ENCODE measurements at regions not wholly inside any gene's neighbourhood (a gene's known extent, or its start where the extent isn't known, plus 50 kb on each side); places are given as distances from the start of the nearest gene placed in this dataset.

DNA sequence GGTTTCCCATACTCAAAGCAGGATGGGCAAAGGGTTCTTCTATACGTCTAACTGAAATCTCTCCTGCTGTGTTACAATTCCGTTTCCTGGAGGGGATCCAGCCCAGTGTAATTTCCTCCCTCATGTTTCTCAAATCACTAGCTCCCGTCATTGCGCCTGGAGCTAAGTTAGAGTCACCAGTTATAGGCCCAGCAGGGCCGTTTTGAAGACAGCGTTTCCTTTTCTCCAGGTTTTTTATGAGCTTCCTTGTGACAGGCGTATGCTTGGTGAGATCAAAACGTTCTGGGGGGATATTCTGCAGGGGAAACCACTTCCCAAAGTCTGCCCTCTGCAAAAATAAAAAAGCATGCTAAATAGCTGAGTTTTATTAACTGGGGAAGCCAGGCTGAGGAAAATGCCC is 53.0 kb upstream of the WWC1 start:
- DNase-seq, result no peak

DNA sequence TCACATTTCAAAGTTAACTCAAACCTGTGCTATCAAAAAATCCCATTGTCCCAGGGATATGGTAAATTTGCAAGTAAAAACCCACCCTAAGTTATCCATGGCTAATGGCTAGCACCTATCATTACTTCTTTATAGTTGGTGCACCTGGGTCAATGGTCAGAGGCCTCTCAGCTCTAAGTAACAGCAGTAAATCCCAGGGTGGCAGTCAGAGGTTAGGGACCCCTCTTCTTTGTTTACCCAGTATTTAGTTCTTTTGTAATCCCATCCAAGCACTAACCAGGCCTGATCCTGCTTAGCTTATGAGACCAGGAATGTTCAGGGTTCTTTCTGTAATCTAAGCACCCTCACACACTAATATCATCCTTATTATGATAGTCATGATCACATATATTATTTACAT is 52.1 kb upstream of the WWC1 start:
- DNase-seq, result no peak

Data from left hindlimb (tissue), 1 donor.